CD14-positive monocyte (primary cell): ENCODE measurements at regions not wholly inside any gene's neighbourhood (a gene's known extent, or its start where the extent isn't known, plus 50 kb on each side); places are given as distances from the start of the nearest gene placed in this dataset.

Experiments
- DNase-seq, 3 donors: peaks; one replicate each; pipeline ENCODE4 v3.0.0-alpha.2; 2011 to 2022
- H2AFZ ChIP-seq: 2 replicates; pipeline ENCODE4 v1.6.0; 2012; ENCODE audit warnings: mild to moderate bottlenecking, low read depth, low read length, inconsistent platforms; ENCODE audit not compliant: insufficient read depth, poor library complexity, severe bottlenecking
- H3K27ac ChIP-seq, 2 donors: 1 replicate in 1 of 2; 2 replicates in 1 of 2; pipeline ENCODE4 v1.5.1; 2012 to 2013; ENCODE audit warnings: low read length in 2 of 2, control low read depth in 1 of 2, inconsistent platforms in 1 of 2, low read depth in 1 of 2, mild to moderate bottlenecking in 1 of 2
- H3K27me3 ChIP-seq, 2 donors: one replicate each; pipeline versions ENCODE4 v1.6.0 to v1.6.1; 2011 to 2013; ENCODE audit warnings: low read length in 2 of 2; ENCODE audit not compliant: control insufficient read depth in 2 of 2, insufficient read depth in 2 of 2
- H3K36me3 ChIP-seq, 2 donors: replicated peaks in 1 of 2; 1 replicate in 1 of 2; 2 replicates in 1 of 2; pipeline versions ENCODE4 v1.5.1 to v1.6.1; 2012 to 2013; ENCODE audit warnings: low read length in 2 of 2, control low read depth in 1 of 2, inconsistent platforms in 1 of 2, mild to moderate bottlenecking in 1 of 2; ENCODE audit not compliant: insufficient read depth in 2 of 2, control insufficient read depth in 1 of 2
- H3K4me1 ChIP-seq, 2 donors: 1 replicate in 1 of 2; 2 replicates in 1 of 2; pipeline versions ENCODE4 v1.5.1 to v1.6.1; 2012 to 2013; ENCODE audit warnings: low read length in 2 of 2, control low read depth in 1 of 2, inconsistent platforms in 1 of 2, mild to moderate bottlenecking in 1 of 2, moderate library complexity in 1 of 2; ENCODE audit not compliant: insufficient read depth in 2 of 2, control insufficient read depth in 1 of 2
- H3K4me2 ChIP-seq: replicated peaks from 2 replicates; pipeline ENCODE3; 2012; ENCODE audit warnings: low read length, moderate library complexity, mild to moderate bottlenecking; ENCODE audit not compliant: poor library complexity, severe bottlenecking; ENCODE audit errors: extremely low read depth
- H3K4me3 ChIP-seq, 3 experiments: fragments of 200-600 bp in 1 of 3; sonication (generic) in 1 of 3; replicated peaks in 1 of 3; 1 replicate in 2 of 3; 2 replicates in 1 of 3; pipeline ENCODE4 v1.5.1; 2011 to 2013; ENCODE audit warnings: low read length in 3 of 3, mild to moderate bottlenecking in 3 of 3, control low read depth in 2 of 3, low read depth in 2 of 3, inconsistent platforms in 1 of 3, moderate library complexity in 1 of 3
- H3K79me2 ChIP-seq: 2 replicates; pipeline ENCODE4 v1.6.0; 2012; ENCODE audit warnings: mild to moderate bottlenecking, control low read depth, inconsistent platforms, low read length, moderate library complexity; ENCODE audit not compliant: insufficient read depth
- H3K9ac ChIP-seq: 2 replicates; pipeline ENCODE4 v1.6.0; 2017; ENCODE audit warnings: low read length, mild to moderate bottlenecking; ENCODE audit not compliant: insufficient read depth, poor library complexity, severe bottlenecking
- H3K9me3 ChIP-seq, 2 donors: replicated peaks in 1 of 2; 1 replicate in 1 of 2; 2 replicates in 1 of 2; pipeline versions ENCODE4 v1.5.1 to v1.6.1; 2012 to 2013; ENCODE audit warnings: low read length in 2 of 2, control low read depth in 1 of 2; ENCODE audit not compliant: control insufficient read depth in 1 of 2, insufficient read depth in 1 of 2
- H4K20me1 ChIP-seq: 2 replicates; pipeline ENCODE4 v1.6.0; 2012; ENCODE audit warnings: mild to moderate bottlenecking, low read length, control low read depth, moderate library complexity; ENCODE audit not compliant: insufficient read depth
- H3K27ac Mint-ChIP-seq, 7 donors: one replicate each; pipeline ENCODE4 v1.8.0; 2020; ENCODE audit warnings: mild to moderate bottlenecking in 7 of 7, mixed read lengths in 7 of 7, moderate library complexity in 6 of 7, inconsistent platforms in 2 of 7
- H3K27me3 Mint-ChIP-seq, 3 donors: one replicate each; pipeline ENCODE4 v1.8.0; 2021 to 2022; ENCODE audit warnings: low read depth in 3 of 3, mild to moderate bottlenecking in 3 of 3, mixed read lengths in 3 of 3, moderate library complexity in 3 of 3, inconsistent platforms in 1 of 3
- H3K36me3 Mint-ChIP-seq, 2 donors: one replicate each; pipeline ENCODE4 v1.8.0; 2020; ENCODE audit warnings: mixed read lengths in 2 of 2, inconsistent platforms in 1 of 2, mild to moderate bottlenecking in 1 of 2
- H3K4me1 Mint-ChIP-seq: one replicate; pipeline ENCODE4 v1.8.0; 2020; ENCODE audit warnings: mild to moderate bottlenecking, mixed read lengths
- H3K4me3 Mint-ChIP-seq, 2 donors: one replicate each; pipeline ENCODE4 v1.8.0; 2020; ENCODE audit warnings: mild to moderate bottlenecking in 2 of 2, mixed read lengths in 2 of 2, moderate library complexity in 1 of 2
- H3K9me3 Mint-ChIP-seq, 7 donors: one replicate each; pipeline ENCODE4 v1.8.0; 2020 to 2022; ENCODE audit warnings: mixed read lengths in 7 of 7, mild to moderate bottlenecking in 6 of 7, moderate library complexity in 6 of 7, inconsistent platforms in 2 of 7
- WGBS: methylation state at CpG from one replicate; pipeline ENCODE4 v1.1.5; 2013; ENCODE audit warnings: missing lambda C conversion rate; ENCODE audit not compliant: insufficient coverage; 5-methylcytosine and 5-hydroxymethylcytosine counted together
- intact Hi-C, 2 donors: fragments of 100-400 bp; cut with micrococcal nuclease; formaldehyde crosslinking; loops; one replicate each; pipeline versions ENCODE4 v1.15.0 to v1.15.1; 2023
- TF ChIP-seq, protein P1 (sequence below): fragments of 200-600 bp; IDR thresholded peaks from one replicate; pipeline ENCODE4 v1.8.0; 2022; ENCODE audit warnings: antibody characterized with exemption, mild to moderate bottlenecking

GRCh38 chrX:74090049-74090448 is 213.9 kb upstream of the ZCCHC13 start:
- Histone ChIP-seq H3K36me3 (no peaks in the 10 kb centered on the region), H3K27me3 (no peaks in the 10 kb centered on the region), H3K9ac (no peak overlapping the region), H3K9me3 (peaks cover 0 to 11% of the 10 kb centered on the region in 2 donors), H2AFZ (no peak overlapping the region), H3K4me2 (no peak overlapping the region), H3K4me1 (no peaks in the 10 kb centered on the region), H4K20me1 (no peaks in the 10 kb centered on the region), H3K27ac (no peak overlapping the region), H3K4me3 (no peak overlapping the region), H3K79me2 (no peaks in the 10 kb centered on the region)
- intact Hi-C loops = no loop called here
- Mint-ChIP-seq H3K36me3 (no peaks in the 10 kb centered on the region), H3K4me3 (no peak overlapping the region), H3K27ac (no peak overlapping the region), H3K4me1 (no peaks in the 10 kb centered on the region), H3K9me3 (peaks cover 1 to 10% (median 8%) of the 10 kb centered on the region in 7 donors), H3K27me3 (peaks cover 0 to 3% (median 1%) of the 10 kb centered on the region in 3 donors)
- whole genome bisulfite sequencing = no CpG with 5 or more reads among the region's 3 CpGs
- DNase-seq = no peak
- TF ChIP-seq, protein P1, sequence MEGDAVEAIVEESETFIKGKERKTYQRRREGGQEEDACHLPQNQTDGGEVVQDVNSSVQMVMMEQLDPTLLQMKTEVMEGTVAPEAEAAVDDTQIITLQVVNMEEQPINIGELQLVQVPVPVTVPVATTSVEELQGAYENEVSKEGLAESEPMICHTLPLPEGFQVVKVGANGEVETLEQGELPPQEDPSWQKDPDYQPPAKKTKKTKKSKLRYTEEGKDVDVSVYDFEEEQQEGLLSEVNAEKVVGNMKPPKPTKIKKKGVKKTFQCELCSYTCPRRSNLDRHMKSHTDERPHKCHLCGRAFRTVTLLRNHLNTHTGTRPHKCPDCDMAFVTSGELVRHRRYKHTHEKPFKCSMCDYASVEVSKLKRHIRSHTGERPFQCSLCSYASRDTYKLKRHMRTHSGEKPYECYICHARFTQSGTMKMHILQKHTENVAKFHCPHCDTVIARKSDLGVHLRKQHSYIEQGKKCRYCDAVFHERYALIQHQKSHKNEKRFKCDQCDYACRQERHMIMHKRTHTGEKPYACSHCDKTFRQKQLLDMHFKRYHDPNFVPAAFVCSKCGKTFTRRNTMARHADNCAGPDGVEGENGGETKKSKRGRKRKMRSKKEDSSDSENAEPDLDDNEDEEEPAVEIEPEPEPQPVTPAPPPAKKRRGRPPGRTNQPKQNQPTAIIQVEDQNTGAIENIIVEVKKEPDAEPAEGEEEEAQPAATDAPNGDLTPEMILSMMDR = no peak

GRCh38 chrX:74085642-74086236 is 218.2 kb upstream of the ZCCHC13 start:
- H3K4me3 ChIP-seq = no peak overlapping the region
- H4K20me1 ChIP-seq = no peaks in the 10 kb centered on the region
- no peak overlapping the region for H3K4me2 ChIP-seq
- DNase-seq = no peak
- intact Hi-C loops = no loop called here
- H3K36me3 Mint-ChIP-seq = no peaks in the 10 kb centered on the region
- no peaks in the 10 kb centered on the region for H3K79me2 ChIP-seq
- 80% methylated on average over 1 of the region's 1 CpG for WGBS
- H3K27me3 ChIP-seq = no peaks in the 10 kb centered on the region
- no peak overlapping the region for H3K27ac ChIP-seq
- no peaks in the 10 kb centered on the region for H3K36me3 ChIP-seq
- H3K9me3 ChIP-seq = peaks cover 0 to 11% of the 10 kb centered on the region in 2 donors
- no peak overlapping the region for H2AFZ ChIP-seq
- no peak overlapping the region for H3K4me3 Mint-ChIP-seq
- no peaks in the 10 kb centered on the region for H3K4me1 Mint-ChIP-seq
- peaks cover 0 to 2% (median 1%) of the 10 kb centered on the region in 3 donors for H3K27me3 Mint-ChIP-seq
- H3K27ac Mint-ChIP-seq = no peak overlapping the region
- no peaks in the 10 kb centered on the region for H3K4me1 ChIP-seq
- H3K9ac ChIP-seq = no peak overlapping the region
- TF ChIP-seq, protein P1 = no peak
- peaks cover 5 to 17% (median 8%) of the 10 kb centered on the region in 7 donors for H3K9me3 Mint-ChIP-seq
